T47D (cell line): ENCODE measurements at regions not wholly inside any gene's neighbourhood (a gene's known extent, or its start where the extent isn't known, plus 50 kb on each side); places are given as distances from the start of the nearest gene placed in this dataset.
"Not testable (repeated sequence)": the region's sequence is repeated elsewhere in the genome, so short reads cannot be mapped to it uniquely, and the experiment has no call there.

Experiments
- DNase-seq, 2 experiments: peaks; one replicate each; pipeline versions ENCODE4 v3.0.0 to v3.0.0-alpha.2; 2011 to 2012; ENCODE audit warnings: low read depth in 1 of 2, low spot score in 1 of 2
- JUND ChIP-seq: IDR thresholded peaks from 2 replicates; pipeline ENCODE4 v1.6.1; 2012; ENCODE audit warnings: low read depth
- in situ Hi-C: cut with HindIII; loops from 2 replicates; pipeline ENCODE4 v1.10.0; 2016; ENCODE audit warnings: low sequenced_read_pairs, low pct_unique_long_range_greater_than_20kb

DNA sequence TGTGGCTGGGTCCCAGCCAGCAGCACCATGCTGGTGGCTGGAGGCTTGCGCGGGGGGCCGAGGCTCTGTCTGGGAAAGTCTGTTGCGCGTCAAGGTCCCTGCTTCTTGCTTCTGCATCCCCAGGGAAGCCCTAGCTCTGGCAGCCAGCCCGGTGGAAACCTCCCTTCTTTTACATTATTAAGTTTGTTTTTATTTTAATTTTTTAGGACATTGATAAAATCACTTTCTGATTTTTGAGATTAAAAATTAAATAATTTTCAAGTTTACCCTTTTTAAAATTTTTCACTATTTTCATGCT lies 81.6 kb downstream of the TRIM51G start:
- in situ Hi-C loops, DNase-seq: not testable (repeated sequence)

DNA sequence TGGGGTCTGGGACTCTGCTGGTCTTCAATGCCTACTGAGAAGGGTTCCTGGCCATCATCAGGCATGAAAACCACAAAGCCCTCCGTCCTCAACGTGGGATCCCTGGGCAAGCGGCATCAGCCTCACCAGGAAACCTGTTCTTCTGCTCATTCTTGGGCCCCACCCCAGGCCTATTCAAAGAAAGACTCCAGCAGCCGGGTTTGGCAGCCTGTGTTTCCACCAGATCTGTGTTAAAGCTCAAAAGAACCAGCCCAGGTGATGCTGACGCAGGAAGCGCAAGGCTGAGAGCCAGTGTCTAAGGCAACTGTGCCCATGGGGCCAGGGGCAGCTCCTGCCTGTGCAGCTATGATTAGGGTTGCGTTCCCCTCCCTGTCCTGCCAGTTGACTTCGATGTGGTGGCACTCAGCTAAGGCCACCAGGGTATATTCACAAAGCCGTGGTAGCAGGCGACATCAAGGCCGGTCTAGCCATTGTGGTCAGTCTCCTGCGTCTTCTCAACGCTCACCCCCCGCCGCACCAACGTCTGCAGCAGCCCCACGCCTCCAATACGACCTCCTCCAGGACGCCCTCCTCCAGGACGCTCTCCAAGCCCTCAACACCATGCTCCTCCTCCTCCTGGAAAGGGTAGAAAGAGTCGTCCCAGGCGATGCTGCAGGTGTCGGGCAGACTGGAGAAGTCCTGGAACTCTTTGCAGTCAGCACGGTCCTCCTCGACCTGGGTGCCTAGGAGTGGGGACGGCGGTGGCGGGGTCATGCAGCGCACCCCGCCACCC lies 82.1 kb downstream of the TRIM51G start:
- in situ Hi-C loops, DNase-seq: not testable (repeated sequence)

DNA sequence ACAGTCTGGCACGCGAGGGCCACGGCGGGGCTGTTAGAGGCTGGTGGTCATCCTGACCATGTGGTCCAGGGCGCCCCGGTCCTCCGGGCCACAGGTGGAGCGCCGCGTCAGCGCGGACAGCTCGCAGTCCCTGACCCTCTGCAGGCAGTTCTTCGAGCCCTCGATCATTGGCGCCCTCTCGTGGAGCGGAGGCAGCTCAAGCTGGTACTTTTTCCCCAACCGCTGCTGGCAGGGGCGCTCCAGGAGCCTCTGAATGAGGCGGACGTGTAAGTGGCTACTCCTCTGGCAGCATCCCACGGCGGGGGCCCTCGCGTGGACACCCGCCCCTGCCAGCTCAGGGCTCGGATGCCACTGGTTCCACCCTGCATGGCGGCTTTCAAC lies 82.9 kb downstream of the TRIM51G start:
- in situ Hi-C loops, DNase-seq: not testable (repeated sequence)

DNA sequence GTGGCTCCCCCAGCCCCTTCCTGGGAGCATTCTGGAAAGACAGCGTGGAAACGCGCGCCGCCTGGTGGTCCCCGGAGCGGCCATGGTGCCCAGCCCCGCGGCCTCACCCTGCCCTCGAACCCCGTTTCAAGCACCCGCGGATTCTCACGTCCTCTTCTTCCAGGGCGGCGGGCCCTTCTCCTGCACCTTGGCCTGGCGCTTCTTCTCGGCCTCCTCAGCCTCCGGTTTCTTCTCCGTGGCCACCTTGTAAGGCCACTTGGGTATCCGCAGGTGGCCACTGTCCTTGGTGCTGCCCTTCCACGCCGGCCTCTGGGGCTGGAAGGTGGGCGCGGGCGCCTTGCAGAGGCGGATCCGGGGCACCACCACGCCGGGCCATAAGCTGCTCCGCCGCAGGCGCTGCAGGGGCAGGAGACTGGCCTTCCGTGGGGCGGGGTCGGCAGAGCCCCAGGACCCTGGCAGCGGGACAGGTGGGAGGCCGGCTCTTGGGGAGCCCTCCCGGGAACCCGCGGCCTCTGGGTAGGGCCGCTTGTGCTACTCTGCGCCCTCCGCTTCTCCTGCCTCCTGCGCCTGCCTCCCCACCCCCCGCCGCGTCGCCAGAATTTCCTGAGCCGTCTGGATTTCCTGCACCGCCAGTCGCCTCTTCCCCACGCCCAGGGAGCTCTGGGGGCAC lies 83.4 kb downstream of the TRIM51G start:
- no peak for TF ChIP-seq JUND
- peak in 1 of 2 experiments; percentile 10 for DNase-seq
- in situ Hi-C loops = no loop called here

DNA sequence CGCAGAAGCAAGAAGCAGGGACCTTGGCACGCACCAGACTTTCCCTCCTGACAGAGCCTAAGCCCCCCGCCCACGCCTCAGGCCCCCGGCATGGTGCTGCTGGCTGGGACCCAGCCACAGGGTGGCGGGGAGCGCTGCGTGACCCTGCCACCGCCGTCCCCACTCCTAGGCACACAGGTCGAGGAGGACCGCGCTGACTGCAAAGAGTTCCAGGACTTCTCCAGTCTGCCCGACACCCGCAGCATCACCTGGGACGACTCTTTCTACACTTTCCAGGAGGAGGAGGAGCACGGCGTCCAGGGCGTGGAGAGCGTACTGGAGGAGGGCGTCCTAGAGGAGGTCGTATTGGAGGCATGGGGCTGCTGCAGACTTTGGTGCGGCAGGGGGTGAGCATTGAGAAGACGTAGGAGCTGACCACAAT lies 103.7 kb downstream of the TRIM51G start:
- no peak for TF ChIP-seq JUND
- in situ Hi-C loops = no loop called here
- no peak for DNase-seq

DNA sequence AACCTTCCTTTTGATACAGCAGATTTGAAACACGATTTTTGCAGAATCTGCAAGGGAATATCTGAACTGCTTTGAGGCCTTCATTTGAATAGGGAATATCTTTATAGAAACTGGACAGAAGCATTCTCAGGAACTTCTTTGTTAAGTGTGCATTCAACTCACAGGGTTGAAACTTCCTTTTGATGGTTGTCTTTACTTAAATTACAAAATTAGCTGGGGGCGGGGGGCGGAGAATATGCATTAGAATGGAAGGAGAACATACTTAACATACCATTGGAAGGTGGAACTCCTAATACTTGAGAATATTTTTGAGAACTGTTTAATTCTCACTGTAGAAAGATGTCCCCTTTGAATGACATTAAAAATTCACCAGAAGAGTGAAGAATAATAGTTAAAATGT lies 104.4 kb downstream of the TRIM51G start:
- in situ Hi-C loops = no loop called here
- no peak for TF ChIP-seq JUND
- no peak for DNase-seq
